Loucy (cell line): ENCODE measurements at regions not wholly inside any gene's neighbourhood (a gene's known extent, or its start where the extent isn't known, plus 50 kb on each side); places are given as distances from the start of the nearest gene placed in this dataset.

ENCODE experiments used
- H2AFZ ChIP-seq: fragments of 200-600 bp; sonication (generic); 2 replicates; pipeline ENCODE4 v1.6.0; 2016; ENCODE audit warnings: antibody characterized with exemption, mild to moderate bottlenecking, low read length, moderate library complexity
- H3F3A ChIP-seq: fragments of 200-600 bp; 2 replicates; pipeline ENCODE4 v1.6.0; 2016; ENCODE audit warnings: antibody characterized with exemption, low read depth, mild to moderate bottlenecking
- H3K27me3 ChIP-seq: fragments of 200-600 bp; sonication (generic); 2 replicates; pipeline ENCODE4 v1.6.1; 2014; ENCODE audit warnings: low read length, mild to moderate bottlenecking; ENCODE audit not compliant: insufficient read depth, poor library complexity, severe bottlenecking
- H3K36me3 ChIP-seq: fragments of 200-600 bp; sonication (generic); 2 replicates; pipeline ENCODE4 v1.6.1; 2016; ENCODE audit warnings: low read length; ENCODE audit not compliant: insufficient read depth
- H3K4me1 ChIP-seq: fragments of 200-600 bp; sonication (generic); 2 replicates; pipeline ENCODE4 v1.5.1; 2014; ENCODE audit warnings: low read length, mild to moderate bottlenecking; ENCODE audit not compliant: insufficient read depth, poor library complexity, severe bottlenecking
- H3K4me2 ChIP-seq: fragments of 200-600 bp; sonication (generic); 2 replicates; pipeline ENCODE4 v1.6.0; 2014; ENCODE audit warnings: antibody characterized with exemption, low read length, low read depth, mild to moderate bottlenecking; ENCODE audit not compliant: poor library complexity, severe bottlenecking
- H3K4me3 ChIP-seq: fragments of 200-600 bp; sonication (generic); 2 replicates; pipeline ENCODE4 v1.5.1; 2014; ENCODE audit warnings: low read length, mild to moderate bottlenecking, mixed read lengths; ENCODE audit not compliant: poor library complexity, severe bottlenecking
- H3K79me2 ChIP-seq: fragments of 200-600 bp; sonication (generic); 2 replicates; pipeline ENCODE4 v1.6.1; 2014; ENCODE audit warnings: low read length; ENCODE audit not compliant: insufficient read depth
- H3K9ac ChIP-seq: fragments of 200-600 bp; sonication (generic); 2 replicates; pipeline ENCODE4 v1.6.0; 2014; ENCODE audit warnings: mild to moderate bottlenecking, low read depth, low read length, moderate library complexity; ENCODE audit not compliant: poor library complexity, severe bottlenecking
- H3K9me2 ChIP-seq: fragments of 200-600 bp; sonication (generic); replicated peaks from 2 replicates; pipeline ENCODE4 v1.6.1; 2016; ENCODE audit warnings: low read depth, low read length, mixed read lengths
- H3K9me3 ChIP-seq: fragments of 200-600 bp; sonication (generic); 2 replicates; pipeline ENCODE4 v1.6.1; 2014; ENCODE audit warnings: mild to moderate bottlenecking, antibody characterized with exemption, low read length, low read depth; ENCODE audit not compliant: insufficient read depth
- H4K20me1 ChIP-seq: fragments of 200-600 bp; sonication (generic); 2 replicates; pipeline ENCODE4 v1.6.0; 2014; ENCODE audit warnings: antibody characterized with exemption, low read length, mild to moderate bottlenecking; ENCODE audit not compliant: insufficient read depth, poor library complexity, severe bottlenecking
- CTCF ChIP-seq: fragments of 200-600 bp; sonication (generic); conservative IDR thresholded peaks from 2 replicates; pipeline ENCODE4 v1.5.1; 2014; ENCODE audit warnings: mild to moderate bottlenecking, antibody characterized with exemption, low read length
- EZH2phosphoT487 ChIP-seq: fragments of 200-600 bp; IDR thresholded peaks from 2 replicates; pipeline ENCODE4 v1.6.1; 2018; ENCODE audit warnings: antibody characterized with exemption, mild to moderate bottlenecking, moderate library complexity, borderline replicate concordance

- Histone ChIP-seq H4K20me1 (no peaks in the 10 kb centered on the region), H2AFZ (no peak overlapping the region), H3K4me3 (no peak overlapping the region), H3K4me2 (no peak overlapping the region), H3K4me1 (no peaks in the 10 kb centered on the region), H3K9me2 (no peaks in the 10 kb centered on the region), H3K9ac (no peak overlapping the region), H3K27me3 (no peaks in the 10 kb centered on the region), H3K36me3 (no peaks in the 10 kb centered on the region), H3F3A (no peaks in the 10 kb centered on the region), H3K9me3 (no peaks in the 10 kb centered on the region), H3K79me2 (no peaks in the 10 kb centered on the region)
- TF ChIP-seq CTCF (no peak), EZH2phosphoT487 (no peak)
Measured at GRCh38 chr4:156481845-156482244, 489.8 kb downstream of the PDGFC start.

GRCh38 chr4:156477636-156478035, 494.0 kb downstream of the PDGFC start:
- H3K27me3 ChIP-seq, result no peaks in the 10 kb centered on the region
- no peaks in the 10 kb centered on the region for H3K9me2 ChIP-seq
- no peaks in the 10 kb centered on the region for H3K36me3 ChIP-seq
- H3K9ac ChIP-seq, result no peak overlapping the region
- no peaks in the 10 kb centered on the region for H3K4me1 ChIP-seq
- H4K20me1 ChIP-seq, result no peaks in the 10 kb centered on the region
- no peak overlapping the region for H3K4me2 ChIP-seq
- H3K9me3 ChIP-seq, result no peaks in the 10 kb centered on the region
- no peak overlapping the region for H3K4me3 ChIP-seq
- TF ChIP-seq CTCF (no peak), EZH2phosphoT487 (no peak)
- no peaks in the 10 kb centered on the region for H3F3A ChIP-seq
- no peaks in the 10 kb centered on the region for H3K79me2 ChIP-seq
- H2AFZ ChIP-seq, result no peak overlapping the region

- no peaks in the 10 kb centered on the region for H3K9me2 ChIP-seq
- H3K27me3 ChIP-seq, result no peaks in the 10 kb centered on the region
- no peaks in the 10 kb centered on the region for H3F3A ChIP-seq
- H3K4me2 ChIP-seq, result no peak overlapping the region
- H3K4me1 ChIP-seq, result no peaks in the 10 kb centered on the region
- no peaks in the 10 kb centered on the region for H3K9me3 ChIP-seq
- H3K79me2 ChIP-seq, result no peaks in the 10 kb centered on the region
- no peaks in the 10 kb centered on the region for H3K36me3 ChIP-seq
- H4K20me1 ChIP-seq, result no peaks in the 10 kb centered on the region
- H3K4me3 ChIP-seq, result no peak overlapping the region
- TF ChIP-seq CTCF, result no peak
- TF ChIP-seq EZH2phosphoT487, result no peak
- no peak overlapping the region for H3K9ac ChIP-seq
- H2AFZ ChIP-seq, result no peak overlapping the region
Measured at GRCh38 chr4:156476359-156476758, 495.2 kb downstream of the PDGFC start.
